ENCODE measurements at regions not wholly inside any gene's neighbourhood (a gene's known extent, or its start where the extent isn't known, plus 50 kb on each side); places are given as distances from the start of the nearest gene placed in this dataset.

- Mint-ChIP-seq H3K4me3 (no peak overlapping the region), H3K27me3 (peaks cover 19% of the 10 kb centered on the region), H3K4me1 (peaks cover 8% of the 10 kb centered on the region), H3K9me3 (ENCODE audit: insufficient read depth) (no peaks in the 10 kb centered on the region), H3K27ac (no peak overlapping the region)
- H3K36me3 ChIP-seq (replicated peaks in 1 of 2; ENCODE audit: control extremely low read depth in 1 of 2, control insufficient read depth in 1 of 2, extremely low read depth in 1 of 2, insufficient read depth in 2 of 2, low read length in 1 of 2): no peaks in the 10 kb centered on the region
- WGBS (ENCODE audit: insufficient coverage): 89% methylated on average over 8 of the region's 9 CpGs
- H3K9me3 ChIP-seq (ENCODE audit: control extremely low read depth in 1 of 3, control insufficient read depth in 2 of 3, insufficient read depth in 1 of 3, low read length in 2 of 3): no peaks in the 10 kb centered on the region
- H2AFZ ChIP-seq (ENCODE audit: insufficient read depth, low read depth, low read length, poor library complexity, severe bottlenecking): no peak overlapping the region
- H3K79me2 ChIP-seq (ENCODE audit: control insufficient read depth, insufficient read depth, low read length): no peaks in the 10 kb centered on the region
- H3K9ac ChIP-seq (ENCODE audit: low read length): no peak overlapping the region
- intact Hi-C loops (cut with micrococcal nuclease): no loop called here
- no peak for TF ChIP-seq EZH2 (IDR thresholded peaks at IDR 0.05; ENCODE audit: borderline replicate concordance, insufficient read depth, low read depth, low read length, poor library complexity, severe bottlenecking)
- TF ChIP-seq, protein P1, sequence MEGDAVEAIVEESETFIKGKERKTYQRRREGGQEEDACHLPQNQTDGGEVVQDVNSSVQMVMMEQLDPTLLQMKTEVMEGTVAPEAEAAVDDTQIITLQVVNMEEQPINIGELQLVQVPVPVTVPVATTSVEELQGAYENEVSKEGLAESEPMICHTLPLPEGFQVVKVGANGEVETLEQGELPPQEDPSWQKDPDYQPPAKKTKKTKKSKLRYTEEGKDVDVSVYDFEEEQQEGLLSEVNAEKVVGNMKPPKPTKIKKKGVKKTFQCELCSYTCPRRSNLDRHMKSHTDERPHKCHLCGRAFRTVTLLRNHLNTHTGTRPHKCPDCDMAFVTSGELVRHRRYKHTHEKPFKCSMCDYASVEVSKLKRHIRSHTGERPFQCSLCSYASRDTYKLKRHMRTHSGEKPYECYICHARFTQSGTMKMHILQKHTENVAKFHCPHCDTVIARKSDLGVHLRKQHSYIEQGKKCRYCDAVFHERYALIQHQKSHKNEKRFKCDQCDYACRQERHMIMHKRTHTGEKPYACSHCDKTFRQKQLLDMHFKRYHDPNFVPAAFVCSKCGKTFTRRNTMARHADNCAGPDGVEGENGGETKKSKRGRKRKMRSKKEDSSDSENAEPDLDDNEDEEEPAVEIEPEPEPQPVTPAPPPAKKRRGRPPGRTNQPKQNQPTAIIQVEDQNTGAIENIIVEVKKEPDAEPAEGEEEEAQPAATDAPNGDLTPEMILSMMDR (IDR thresholded peaks at IDR 0.05): no peak
- no peak overlapping the region for H3K4me2 ChIP-seq (replicated peaks; ENCODE audit: low read depth, low read length, poor library complexity, severe bottlenecking)
- no peak overlapping the region for H3K4me3 ChIP-seq (ENCODE audit: control extremely low read depth in 1 of 5, extremely low read depth in 1 of 5, insufficient read depth in 1 of 5, low read depth in 2 of 5, low read length in 4 of 5)
- no peaks in the 10 kb centered on the region for H3K27me3 ChIP-seq (replicated peaks in 1 of 4; ENCODE audit: control extremely low read depth in 1 of 4, control insufficient read depth in 3 of 4, insufficient read depth in 4 of 4, low read length in 3 of 4)
- H4K20me1 ChIP-seq (ENCODE audit: control insufficient read depth, insufficient read depth, low read length, poor library complexity, severe bottlenecking): no peaks in the 10 kb centered on the region
- POLR2A ChIA-PET: no interaction called here
- no peak for DNase-seq
- peaks cover 0 to 7% of the 10 kb centered on the region in 2 donors for H3K4me1 ChIP-seq (ENCODE audit: control insufficient read depth in 2 of 2, insufficient read depth in 2 of 2, low read length in 2 of 2)
- CTCF ChIA-PET: no interaction called here
- no peak overlapping the region for H3K27ac ChIP-seq (ENCODE audit: low read length in 2 of 2)
- ATAC-seq (ENCODE audit: low read depth): no peak
Measured at GRCh38 chr17:36679815-36680467, 78.6 kb downstream of the MRM1 start.

- H3K36me3 ChIP-seq (replicated peaks in 1 of 2; ENCODE audit: control extremely low read depth in 1 of 2, control insufficient read depth in 1 of 2, extremely low read depth in 1 of 2, insufficient read depth in 2 of 2, low read length in 1 of 2): no peaks in the 10 kb centered on the region
- 66% methylated on average over 5 of the region's 6 CpGs for WGBS (ENCODE audit: insufficient coverage)
- ChIA-PET CTCF (no interaction called here), POLR2A (no interaction called here)
- no peaks in the 10 kb centered on the region for H3K9me3 ChIP-seq (ENCODE audit: control extremely low read depth in 1 of 3, control insufficient read depth in 2 of 3, insufficient read depth in 1 of 3, low read length in 2 of 3)
- H3K4me1 ChIP-seq (ENCODE audit: control insufficient read depth in 2 of 2, insufficient read depth in 2 of 2, low read length in 2 of 2): no peaks in the 10 kb centered on the region
- Mint-ChIP-seq H3K9me3 (ENCODE audit: insufficient read depth) (no peaks in the 10 kb centered on the region), H3K27me3 (peaks cover 19% of the 10 kb centered on the region), H3K4me3 (no peak overlapping the region), H3K4me1 (no peaks in the 10 kb centered on the region), H3K27ac (no peak overlapping the region)
- no peak overlapping the region for H2AFZ ChIP-seq (ENCODE audit: insufficient read depth, low read depth, low read length, poor library complexity, severe bottlenecking)
- TF ChIP-seq, protein P1 (IDR thresholded peaks at IDR 0.05): no peak
- TF ChIP-seq EZH2 (IDR thresholded peaks at IDR 0.05; ENCODE audit: borderline replicate concordance, insufficient read depth, low read depth, low read length, poor library complexity, severe bottlenecking): no peak
- DNase-seq (no peak), ATAC-seq (ENCODE audit: low read depth) (no peak)
- no peaks in the 10 kb centered on the region for H4K20me1 ChIP-seq (ENCODE audit: control insufficient read depth, insufficient read depth, low read length, poor library complexity, severe bottlenecking)
- no peaks in the 10 kb centered on the region for H3K27me3 ChIP-seq (replicated peaks in 1 of 4; ENCODE audit: control extremely low read depth in 1 of 4, control insufficient read depth in 3 of 4, insufficient read depth in 4 of 4, low read length in 3 of 4)
- H3K4me2 ChIP-seq (replicated peaks; ENCODE audit: low read depth, low read length, poor library complexity, severe bottlenecking): no peak overlapping the region
- no peak overlapping the region for H3K9ac ChIP-seq (ENCODE audit: low read length)
- H3K27ac ChIP-seq (ENCODE audit: low read length in 2 of 2): no peak overlapping the region
- H3K4me3 ChIP-seq (ENCODE audit: control extremely low read depth in 1 of 5, extremely low read depth in 1 of 5, insufficient read depth in 1 of 5, low read depth in 2 of 5, low read length in 4 of 5): no peak overlapping the region
- no peaks in the 10 kb centered on the region for H3K79me2 ChIP-seq (ENCODE audit: control insufficient read depth, insufficient read depth, low read length)
- intact Hi-C loops (cut with micrococcal nuclease): no loop called here
Measured at GRCh38 chr17:36680701-36681202, 79.4 kb downstream of the MRM1 start.

Measured in B cell (primary cell).